ENCODE measurements at regions not wholly inside any gene's neighbourhood (a gene's known extent, or its start where the extent isn't known, plus 50 kb on each side); places are given as distances from the start of the nearest gene placed in this dataset.
"Not testable (repeated sequence)": the region's sequence is repeated elsewhere in the genome, so short reads cannot be mapped to it uniquely, and the experiment has no call there.

DNA sequence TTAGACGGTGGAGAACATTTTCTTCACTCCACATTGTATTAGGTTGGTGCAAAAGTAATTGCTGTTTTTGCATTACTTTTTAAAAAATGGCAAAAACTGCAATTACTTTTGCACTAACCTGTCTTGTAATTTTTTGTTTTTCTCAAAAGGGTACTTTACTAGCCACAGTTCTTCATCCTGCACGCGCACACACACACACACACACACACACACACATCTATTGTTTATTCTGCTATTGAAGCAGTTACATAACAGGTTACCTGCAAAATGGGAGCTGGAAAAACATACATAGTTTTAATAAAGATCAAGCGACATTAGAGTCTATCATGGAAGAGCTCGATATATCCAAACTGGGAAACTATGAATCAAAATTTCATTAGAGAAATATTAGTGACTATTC is 235.2 kb downstream of the SIM1 start:
- intact Hi-C loops (cut with micrococcal nuclease), result loop anchor here (5.0 kb wide), 2 partner anchors 57 to 218 kb away; no protein-coding TSS in a partner anchor

DNA sequence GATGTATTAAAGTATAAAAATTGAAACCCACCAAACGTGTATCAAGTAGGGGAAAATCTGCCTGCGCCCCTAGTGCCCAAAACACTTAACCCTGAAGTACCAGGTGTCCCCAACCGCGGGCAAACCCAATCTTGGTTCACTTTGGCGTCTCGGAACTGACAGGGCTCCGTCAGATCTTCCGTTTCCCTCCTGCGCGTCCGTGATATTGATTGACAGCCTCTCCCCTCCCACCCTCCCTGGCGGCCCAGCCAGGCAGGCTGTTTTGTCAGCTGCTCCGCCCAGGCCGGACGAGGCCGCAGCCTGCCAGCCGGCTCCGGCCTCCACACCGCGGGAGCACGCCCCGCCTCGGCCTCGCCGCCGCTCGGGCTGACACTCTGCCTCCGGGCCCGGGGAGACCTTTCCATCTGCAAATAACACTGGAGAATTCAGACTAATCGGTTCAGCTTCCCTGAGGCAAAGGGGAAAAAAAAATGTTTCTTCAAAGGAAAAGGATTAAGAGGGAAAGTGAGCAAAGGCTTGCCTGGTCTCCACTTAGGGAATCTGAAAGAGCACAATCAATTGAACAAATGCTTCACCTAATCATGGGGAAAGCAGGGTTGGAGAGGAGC is 234.9 kb upstream of the MCHR2 start:
- intact Hi-C loops (cut with micrococcal nuclease), result loop anchor here (5.0 kb wide), 2 partner anchors 57 to 218 kb away; no protein-coding TSS in a partner anchor

DNA sequence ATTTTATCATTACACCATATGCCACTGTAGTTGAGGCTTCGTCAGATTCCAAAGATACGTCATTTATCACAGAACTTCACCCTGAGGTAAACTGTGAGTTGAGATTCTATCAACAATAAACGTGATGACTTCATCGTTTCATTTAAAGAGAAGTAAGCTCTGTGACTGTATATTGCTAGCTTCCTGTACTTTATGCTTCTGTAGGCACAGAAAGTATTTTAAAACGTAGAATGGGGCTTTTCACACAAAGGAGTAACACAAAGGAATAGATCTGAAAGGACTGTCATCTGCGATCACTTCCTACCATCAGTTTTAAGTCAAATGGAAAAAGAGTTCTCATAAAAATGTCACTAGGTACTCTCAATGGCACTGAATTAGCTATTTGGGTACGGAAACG is 234.4 kb upstream of the MCHR2 start:
- intact Hi-C loops (cut with micrococcal nuclease), result loop anchor here (5.0 kb wide), 2 partner anchors 56 to 219 kb away; no protein-coding TSS in a partner anchor

DNA sequence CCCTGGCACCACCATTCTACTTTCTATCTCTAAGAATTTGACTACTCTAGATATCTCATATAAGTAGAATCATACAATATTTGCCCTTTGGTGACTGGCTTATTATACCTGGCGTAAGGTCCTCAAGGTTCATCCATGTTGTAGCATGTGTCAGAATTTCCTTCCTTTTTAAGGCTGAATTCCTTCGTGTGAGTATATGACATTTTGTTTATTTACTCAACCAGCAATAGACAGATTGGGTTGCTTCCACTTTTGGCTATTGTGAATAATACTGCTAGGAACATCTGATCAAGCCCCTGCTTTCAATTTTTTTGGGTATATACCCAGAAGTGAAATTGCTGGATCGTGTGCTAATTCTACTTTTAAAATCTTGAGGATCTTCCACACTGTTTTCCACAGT is 232.8 kb upstream of the MCHR2 start:
- intact Hi-C loops (cut with micrococcal nuclease), result loop anchor here (5.0 kb wide), 2 partner anchors 55 to 220 kb away; no protein-coding TSS in a partner anchor

DNA sequence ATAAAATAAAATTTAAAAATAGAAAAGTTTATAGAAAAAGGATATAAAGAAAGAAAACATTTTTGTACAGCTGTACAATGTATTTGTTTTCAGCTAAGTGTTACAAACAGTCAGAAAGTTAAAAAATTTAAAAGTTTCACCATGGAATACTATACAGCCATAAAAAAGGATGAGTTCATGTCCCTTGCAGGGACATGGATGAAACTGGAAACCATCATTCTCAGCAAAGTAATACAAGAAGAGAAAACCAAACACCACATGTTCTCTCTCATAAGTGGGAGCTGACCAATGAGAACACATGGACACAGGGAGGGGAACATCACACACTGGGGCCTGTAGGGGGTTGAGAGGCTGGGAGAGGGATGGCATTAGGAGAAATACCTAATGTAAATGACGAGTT is 229.9 kb upstream of the MCHR2 start:
- intact Hi-C loops (cut with micrococcal nuclease), result not testable (repeated sequence)

DNA sequence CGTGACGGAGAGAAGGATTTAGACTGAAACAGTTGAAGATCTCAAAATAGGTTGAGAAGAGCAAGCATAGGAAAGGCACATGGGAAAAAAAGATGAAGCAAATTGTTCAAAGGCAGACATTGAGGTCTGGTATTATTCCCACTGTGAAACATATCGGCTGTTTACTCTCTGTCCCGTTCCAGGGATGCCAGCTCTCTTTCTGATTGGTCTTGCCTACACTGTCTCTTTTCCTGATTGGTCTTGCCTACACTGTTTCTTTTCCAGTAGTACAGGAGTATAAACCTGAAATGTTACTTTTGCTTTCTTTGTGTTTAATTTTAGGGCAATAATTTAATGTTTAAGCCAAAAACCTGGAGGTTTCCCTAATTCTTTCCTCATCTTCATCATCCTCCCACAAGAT is 226.5 kb upstream of the MCHR2 start:
- intact Hi-C loops (cut with micrococcal nuclease), result no loop called here

DNA sequence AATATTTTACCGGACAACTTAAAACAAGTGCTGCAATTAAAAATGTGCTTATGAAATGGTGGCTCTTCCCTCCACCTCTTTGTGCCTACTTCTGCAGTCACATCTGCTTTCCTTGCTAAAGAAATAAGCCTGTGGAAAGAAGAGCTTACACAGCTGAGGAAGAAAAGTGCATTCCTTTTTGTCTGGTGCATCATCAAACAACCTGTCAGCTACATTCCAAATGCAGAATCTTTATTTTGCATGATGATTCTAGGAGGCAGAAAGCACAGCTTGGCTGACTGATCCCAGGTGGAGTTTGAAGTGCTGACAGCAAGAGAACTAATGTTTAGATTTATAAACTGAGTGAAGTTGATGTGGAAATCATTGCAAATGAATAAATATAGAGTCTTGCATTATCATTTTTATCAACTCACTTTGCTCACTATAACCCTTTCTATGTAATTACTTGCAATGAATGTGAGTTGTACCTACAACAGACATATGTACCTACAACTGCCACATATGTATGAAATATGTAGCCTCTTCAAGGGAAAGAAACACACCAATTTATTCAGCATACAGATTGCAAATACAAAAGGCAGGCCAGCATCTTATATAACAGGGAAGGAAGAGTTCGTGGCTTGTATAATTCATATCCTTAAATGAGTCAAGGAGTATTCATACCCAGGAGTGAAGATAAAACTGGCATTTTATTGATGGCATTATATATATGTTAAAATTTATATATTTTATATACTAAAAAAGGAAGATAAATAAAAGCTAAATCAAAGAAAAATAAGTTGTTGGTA is 223.4 kb upstream of the MCHR2 start:
- intact Hi-C loops (cut with micrococcal nuclease), result no loop called here

DNA sequence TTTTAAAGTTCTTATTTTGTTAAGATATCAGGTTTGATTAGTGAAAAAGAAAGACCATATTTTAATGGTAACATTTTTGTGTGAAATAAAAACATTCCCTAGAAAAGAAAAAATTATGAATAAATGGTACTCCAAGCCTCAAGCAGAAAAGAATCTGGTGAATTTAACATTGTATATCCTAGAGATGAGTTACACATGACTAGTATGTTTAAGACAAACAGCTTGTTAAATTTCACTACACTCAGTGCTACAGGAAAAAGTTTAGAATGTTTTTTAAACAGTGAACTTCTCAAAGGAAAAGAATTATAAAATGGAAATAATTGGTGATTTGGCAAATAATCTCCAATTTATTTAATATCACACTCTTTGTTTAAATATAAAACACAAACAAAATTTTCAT is 222.7 kb upstream of the MCHR2 start:
- intact Hi-C loops (cut with micrococcal nuclease), result no loop called here

DNA sequence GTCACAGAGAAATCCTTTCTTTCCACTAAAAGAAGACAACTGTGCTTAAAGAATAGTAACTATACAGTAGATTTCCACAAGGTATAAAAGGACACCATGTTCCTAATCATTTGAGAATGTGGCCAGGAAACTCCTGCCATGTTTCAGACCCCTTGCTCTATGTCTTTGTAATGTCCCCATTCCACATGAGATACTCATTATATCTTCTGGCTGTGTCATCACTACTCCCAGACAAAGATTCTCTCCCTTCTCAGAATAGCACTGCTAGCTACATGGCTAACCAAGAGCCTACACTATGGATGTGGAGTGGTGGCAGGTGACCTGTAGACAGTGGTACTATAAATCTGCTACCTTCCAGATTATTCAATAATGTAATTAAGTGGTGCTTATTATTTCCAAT is 218.1 kb upstream of the MCHR2 start:
- intact Hi-C loops (cut with micrococcal nuclease), result no loop called here

DNA sequence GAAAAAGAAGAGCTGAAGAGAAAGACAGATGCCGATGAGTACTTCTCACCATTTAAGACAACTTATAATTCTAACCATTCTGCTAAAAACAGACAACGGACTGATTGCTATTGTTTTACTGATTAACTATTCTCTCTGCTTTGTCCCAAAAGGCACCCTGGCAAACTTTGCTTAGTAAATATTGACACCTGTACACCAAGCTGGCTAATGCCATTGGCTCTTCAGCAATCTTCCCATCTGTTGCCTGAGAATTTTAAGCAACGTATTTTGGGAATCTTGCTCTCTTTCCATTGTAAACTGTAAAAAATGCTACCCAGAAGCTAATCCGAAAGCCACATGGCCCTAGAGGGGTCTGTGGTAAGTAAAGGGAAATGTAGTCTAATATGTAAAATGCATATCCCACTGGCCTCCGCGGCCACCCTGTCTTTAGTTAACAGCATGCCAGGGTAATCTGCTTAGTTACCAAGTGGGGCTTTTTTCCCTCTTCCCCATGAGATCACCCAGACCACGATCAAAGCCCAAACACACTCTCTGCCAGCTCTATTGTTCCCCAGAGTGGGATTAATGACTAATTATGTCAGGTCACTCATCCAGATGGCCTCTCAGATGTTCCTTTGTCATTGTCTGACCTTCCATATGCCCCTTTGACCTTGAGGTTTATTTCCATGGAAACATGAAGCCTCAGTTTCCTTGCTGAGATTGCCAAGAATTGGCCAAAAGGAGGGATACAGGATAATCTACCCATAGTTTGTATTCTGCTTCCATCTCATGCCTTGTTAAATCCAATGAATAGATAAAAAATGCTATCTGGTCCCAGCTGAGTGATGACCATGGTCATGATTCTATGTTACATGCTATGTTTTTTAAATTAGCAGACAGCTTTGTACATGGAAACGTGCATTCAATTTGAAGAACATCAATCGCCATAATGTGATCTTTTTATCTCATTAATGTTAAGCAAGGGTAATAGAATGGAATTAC is 216.4 kb upstream of the MCHR2 start:
- intact Hi-C loops (cut with micrococcal nuclease), result no loop called here

DNA sequence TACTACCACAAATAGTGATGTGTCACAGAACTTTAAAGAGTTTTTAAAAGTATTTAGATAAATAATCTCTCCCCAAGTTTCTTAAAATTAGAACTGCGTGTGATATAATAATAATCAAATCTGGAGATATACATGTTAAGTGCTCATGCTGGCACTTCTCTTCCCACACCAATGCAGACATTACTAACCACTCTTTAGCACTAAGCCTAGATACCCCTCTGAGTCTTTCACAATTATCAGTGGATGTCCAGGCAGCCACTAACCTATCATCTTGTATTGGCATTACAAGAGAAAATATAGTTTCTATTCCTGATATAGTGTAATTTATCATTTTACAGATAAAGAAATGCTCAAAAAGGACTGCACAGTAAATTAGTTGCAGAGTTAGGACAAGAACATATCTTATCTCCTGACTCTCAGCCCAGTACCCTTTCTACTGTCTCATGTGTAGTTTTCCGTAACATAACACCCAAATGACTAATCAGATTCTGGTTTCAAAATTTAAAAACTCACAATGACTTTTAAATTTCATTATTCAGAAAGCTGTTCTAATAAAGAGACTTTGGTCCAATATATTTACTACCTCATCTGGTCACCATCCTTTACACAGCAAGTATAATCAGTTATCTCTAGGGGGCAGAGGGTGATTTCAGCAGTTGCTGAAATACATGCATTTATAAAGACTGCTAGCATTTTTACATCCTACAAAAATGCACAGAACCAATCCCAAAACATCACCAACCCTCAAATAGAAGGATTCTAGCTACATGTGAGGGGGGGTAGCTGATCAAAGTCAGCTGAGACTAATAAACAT is 215.5 kb upstream of the MCHR2 start:
- intact Hi-C loops (cut with micrococcal nuclease), result no loop called here

DNA sequence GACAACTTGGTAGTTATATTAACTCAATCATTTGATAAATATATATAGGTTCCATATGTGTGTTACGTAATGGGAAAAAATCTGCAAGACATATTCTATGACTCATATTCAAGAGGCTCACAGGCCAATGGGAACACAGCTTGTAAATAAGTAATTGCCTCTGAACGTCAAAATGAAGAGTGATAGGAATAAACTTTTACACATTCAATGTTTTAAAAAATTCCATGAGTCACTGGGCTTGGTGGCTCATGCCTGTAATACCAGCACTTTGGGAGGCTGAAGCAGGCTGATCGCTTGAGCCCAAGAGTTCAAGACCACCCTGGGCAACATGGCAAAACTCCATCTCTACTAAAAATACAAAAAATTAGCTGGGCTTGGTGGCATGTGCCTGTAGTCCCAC is 209.4 kb upstream of the MCHR2 start:
- intact Hi-C loops (cut with micrococcal nuclease), result no loop called here

DNA sequence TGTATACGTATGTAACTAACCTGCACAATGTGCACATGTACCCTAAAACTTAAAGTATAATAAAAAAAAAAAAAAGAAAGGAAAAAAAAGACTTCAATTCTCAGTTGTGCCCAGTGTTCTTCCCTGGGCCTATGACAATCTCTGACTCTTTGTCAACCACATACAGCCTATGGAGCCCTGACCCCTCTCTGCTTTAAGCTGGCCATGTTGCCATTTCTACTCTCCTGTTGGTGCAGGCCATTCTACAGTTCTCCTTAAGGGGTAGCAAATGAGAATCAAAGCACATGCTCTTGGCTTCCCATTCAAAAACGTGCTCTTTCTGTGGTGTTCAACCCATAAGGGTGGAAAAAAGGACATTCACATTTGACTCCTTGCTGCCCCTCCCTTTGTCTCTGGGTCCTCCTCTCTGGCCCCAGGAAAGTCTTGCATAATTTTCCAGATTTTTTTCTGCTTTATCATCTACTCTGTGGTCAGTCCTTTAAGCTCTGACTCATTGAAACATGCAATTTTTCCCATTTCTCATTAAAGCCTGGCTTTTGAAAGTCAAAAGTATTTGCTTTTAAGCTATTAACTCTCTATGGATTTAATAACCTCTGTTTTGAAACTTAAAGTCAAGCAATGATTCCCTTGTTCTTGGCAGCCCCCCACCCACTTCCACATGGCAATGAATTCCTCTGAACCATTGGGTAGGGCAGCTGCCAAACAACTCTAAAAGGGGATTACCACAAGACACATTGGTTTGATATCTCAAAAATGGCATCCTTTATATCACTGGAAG is 208.6 kb upstream of the MCHR2 start:
- intact Hi-C loops (cut with micrococcal nuclease), result no loop called here

DNA sequence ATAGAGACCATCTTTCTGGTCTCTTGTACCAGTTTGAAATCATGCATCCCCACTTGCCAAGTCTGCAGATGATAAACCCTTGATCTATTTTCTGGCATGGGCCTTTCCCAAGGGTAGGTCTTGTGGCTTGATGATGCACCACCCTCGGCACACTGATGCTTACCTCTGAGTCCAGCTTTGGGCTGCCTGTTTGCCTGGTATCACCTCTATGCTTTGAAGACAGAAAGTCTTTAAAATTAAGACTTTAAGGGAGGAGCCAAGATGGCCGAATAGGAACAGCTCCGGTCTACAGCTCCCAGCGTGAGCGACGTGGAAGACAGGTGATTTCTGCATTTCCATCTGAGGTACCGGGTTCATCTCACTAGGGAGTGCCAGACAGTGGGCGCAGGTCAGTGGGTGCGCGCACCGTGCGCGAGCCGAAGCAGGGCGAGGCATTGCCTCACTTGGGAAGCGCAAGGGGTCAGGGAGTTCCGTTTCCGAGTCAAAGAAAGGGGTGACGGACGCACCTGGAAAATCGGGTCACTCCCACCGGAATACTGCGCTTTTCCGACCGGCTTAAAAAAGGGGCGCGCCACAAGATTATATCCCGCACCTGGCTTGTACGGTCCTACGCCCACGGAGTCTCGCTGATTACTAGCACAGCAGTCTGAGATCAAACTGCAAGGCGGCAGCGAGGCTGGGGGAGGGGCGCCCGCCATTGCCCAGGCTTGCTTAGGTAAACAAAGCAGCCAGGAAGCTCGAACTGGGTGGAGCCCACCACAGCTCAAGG is 202.4 kb upstream of the MCHR2 start:
- intact Hi-C loops (cut with micrococcal nuclease), result not testable (repeated sequence)

DNA sequence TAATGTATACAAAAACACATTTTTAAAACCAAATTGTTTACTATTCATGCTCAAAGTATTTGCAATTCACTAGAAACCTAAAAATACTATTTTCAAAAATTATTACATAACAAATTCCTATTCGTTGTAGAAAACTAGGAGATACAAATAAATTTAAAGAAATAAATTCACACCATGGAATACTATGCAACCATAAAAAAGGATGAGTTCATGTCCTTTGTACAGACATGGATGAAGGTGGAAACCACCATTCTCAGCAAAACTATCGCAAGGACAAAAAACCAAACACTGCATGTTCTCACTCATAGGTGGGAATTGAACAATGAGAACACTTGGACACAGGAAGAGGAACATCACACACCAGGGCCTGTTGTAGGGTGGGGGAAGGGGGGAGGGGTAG is 201.2 kb upstream of the MCHR2 start:
- intact Hi-C loops (cut with micrococcal nuclease), result not testable (repeated sequence)

DNA sequence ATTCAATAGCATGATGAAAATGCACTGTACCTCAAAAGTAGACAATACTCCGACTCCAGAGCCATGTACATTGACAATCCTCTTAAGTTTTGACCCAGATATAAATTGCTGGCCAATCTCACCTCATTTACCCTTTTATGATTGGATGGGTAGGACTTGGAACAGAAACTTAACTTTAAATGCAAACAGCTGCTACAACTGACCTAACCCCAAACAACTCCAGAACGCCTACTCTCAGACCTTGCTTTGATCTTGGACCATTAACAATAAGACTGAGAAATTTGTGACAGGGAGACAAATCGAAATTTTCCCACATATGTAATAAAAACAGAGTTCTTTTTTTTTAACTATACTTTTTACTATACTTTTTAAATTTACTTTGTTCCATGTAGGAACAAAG is 200.5 kb upstream of the MCHR2 start:
- intact Hi-C loops (cut with micrococcal nuclease), result no loop called here

DNA sequence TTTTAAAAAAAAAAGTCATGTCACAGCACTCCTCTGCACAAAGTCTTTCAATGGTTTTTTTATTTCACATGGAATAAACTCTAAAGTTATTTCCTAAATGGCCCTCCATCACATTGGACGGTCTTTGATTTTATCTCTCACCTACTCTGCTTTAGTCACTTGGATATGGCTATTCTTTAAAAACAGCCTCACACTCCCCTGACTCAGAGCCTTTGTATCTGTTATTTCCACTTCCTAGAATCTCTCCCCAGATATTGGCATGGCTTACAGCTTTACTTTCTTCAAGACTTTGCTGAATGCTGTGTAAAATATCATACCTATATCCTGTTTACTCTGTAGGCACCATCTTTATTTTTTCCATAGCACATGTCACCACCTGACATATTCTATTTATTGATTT is 194.7 kb upstream of the MCHR2 start:
- intact Hi-C loops (cut with micrococcal nuclease), result no loop called here

DNA sequence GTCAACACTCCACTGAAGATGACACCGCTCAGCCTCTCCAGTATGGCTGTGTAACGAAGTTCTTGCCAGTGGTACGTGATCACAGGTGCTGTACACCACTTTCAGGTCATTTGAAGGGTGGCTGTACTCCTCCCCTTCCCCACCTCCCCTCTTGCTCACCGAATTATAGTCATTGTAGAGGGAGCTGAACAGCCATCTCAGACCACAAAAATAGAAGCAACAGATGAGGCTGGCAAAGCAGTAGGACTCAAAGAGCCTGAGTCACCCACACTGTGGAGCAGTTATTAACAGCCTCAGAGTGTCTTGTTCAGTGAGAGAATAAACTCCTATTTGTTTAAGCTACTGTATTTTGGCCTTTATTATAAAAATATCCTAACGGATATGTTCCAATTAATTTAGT is 192.5 kb upstream of the MCHR2 start:
- intact Hi-C loops (cut with micrococcal nuclease), result no loop called here

DNA sequence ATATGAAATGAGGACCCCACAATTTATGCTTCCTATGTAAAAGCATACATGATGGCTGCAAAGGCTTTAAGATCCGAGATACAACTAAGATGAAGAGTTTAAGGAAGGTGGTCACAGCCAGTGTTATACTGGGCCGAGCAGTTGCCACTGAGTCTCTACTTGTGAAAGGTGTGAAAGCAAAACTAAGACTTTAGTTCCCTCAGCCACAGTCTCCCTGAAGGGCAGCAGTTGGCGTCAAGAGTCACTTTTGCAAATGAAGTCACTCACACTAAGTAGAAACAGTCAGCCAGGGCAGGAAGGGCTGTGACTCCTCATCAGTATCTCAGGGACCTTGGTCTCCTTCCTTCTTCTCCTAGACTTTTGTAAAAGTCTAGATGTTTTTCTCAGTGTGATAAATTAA is 191.6 kb upstream of the MCHR2 start:
- intact Hi-C loops (cut with micrococcal nuclease), result no loop called here
